Liver (tissue), 8 donors: ENCODE measurements at regions not wholly inside any gene's neighbourhood (a gene's known extent, or its start where the extent isn't known, plus 50 kb on each side); places are given as distances from the start of the nearest gene placed in this dataset.

Source experiments
- DNase-seq: peaks from one replicate; pipeline ENCODE4 v3.0.0-alpha.2; 2017; ENCODE audit warnings: low spot score
- H3K27ac ChIP-seq, 2 donors: one replicate each; pipeline ENCODE4 v1.7.0; 2013; ENCODE audit warnings: inconsistent platforms in 2 of 2, low read length in 2 of 2, control low read depth in 1 of 2, low read depth in 1 of 2, mild to moderate bottlenecking in 1 of 2
- H3K27me3 ChIP-seq, 4 donors: one replicate each; pipeline versions ENCODE4 v1.6.1 to v1.7.0; 2013; ENCODE audit warnings: low read length in 3 of 4, inconsistent platforms in 1 of 4, mild to moderate bottlenecking in 1 of 4, moderate library complexity in 1 of 4; ENCODE audit not compliant: control insufficient read depth in 4 of 4, insufficient read depth in 4 of 4
- H3K36me3 ChIP-seq, 4 donors: one replicate each; pipeline versions ENCODE4 v1.6.1 to v1.7.0; 2013; ENCODE audit warnings: low read length in 3 of 4, mild to moderate bottlenecking in 3 of 4, low read depth in 1 of 4, moderate library complexity in 1 of 4; ENCODE audit not compliant: control insufficient read depth in 4 of 4, insufficient read depth in 3 of 4
- H3K4me1 ChIP-seq, 4 donors: one replicate each; pipeline versions ENCODE4 v1.6.1 to v1.7.0; 2013; ENCODE audit warnings: low read length in 3 of 4, mild to moderate bottlenecking in 3 of 4, moderate library complexity in 1 of 4; ENCODE audit not compliant: control insufficient read depth in 4 of 4, insufficient read depth in 4 of 4
- H3K4me3 ChIP-seq, 3 donors: one replicate each; pipeline versions ENCODE4 v1.6.1 to v1.7.0; 2013; ENCODE audit warnings: low read length in 3 of 3, control low read depth in 1 of 3, low read depth in 1 of 3, mild to moderate bottlenecking in 1 of 3
- H3K9ac ChIP-seq, 2 donors: one replicate each; pipeline ENCODE4 v1.7.0; 2013; ENCODE audit warnings: low read length in 2 of 2, mild to moderate bottlenecking in 2 of 2, moderate library complexity in 2 of 2, control low read depth in 1 of 2, low read depth in 1 of 2
- H3K9me3 ChIP-seq, 4 donors: one replicate each; pipeline versions ENCODE4 v1.6.1 to v1.7.0; 2013; ENCODE audit warnings: low read length in 3 of 4; ENCODE audit not compliant: control insufficient read depth in 4 of 4
- ATF3 ChIP-seq: IDR thresholded peaks from 2 replicates; pipeline ENCODE4 v1.6.1; 2016; ENCODE audit warnings: antibody characterized with exemption
- CTCF ChIP-seq: fragments of 150-350 bp; IDR thresholded peaks from 2 replicates; pipeline ENCODE4 v1.5.1; 2017; ENCODE audit warnings: improper control_type of control experiment, low read depth, low read length; ENCODE audit not compliant: missing input control
- EGR1 ChIP-seq, 2 donors: IDR thresholded peaks; 2 replicates each; pipeline ENCODE4 v1.6.1; 2016 to 2018; ENCODE audit warnings: antibody characterized with exemption in 2 of 2, low read depth in 2 of 2
- FOXA1 ChIP-seq: IDR thresholded peaks from 2 replicates; pipeline ENCODE4 v1.6.1; 2016; ENCODE audit warnings: antibody characterized with exemption
- FOXA2 ChIP-seq: IDR thresholded peaks from 2 replicates; pipeline ENCODE4 v1.6.1; 2016; ENCODE audit warnings: antibody characterized with exemption
- GABPA ChIP-seq, 2 donors: IDR thresholded peaks in 1 of 2; conservative IDR thresholded peaks in 1 of 2; 2 replicates each; pipeline ENCODE4 v1.6.1; 2016; ENCODE audit warnings: antibody characterized with exemption in 2 of 2, mild to moderate bottlenecking in 1 of 2, moderate library complexity in 1 of 2
- HNF4A ChIP-seq, 2 donors: conservative IDR thresholded peaks; 2 replicates each; pipeline ENCODE4 v1.6.1; 2016; ENCODE audit warnings: antibody characterized with exemption in 2 of 2, mild to moderate bottlenecking in 2 of 2
- HNF4G ChIP-seq: IDR thresholded peaks from 2 replicates; pipeline ENCODE4 v1.6.1; 2016; ENCODE audit warnings: antibody characterized with exemption
- JUND ChIP-seq, 2 donors: IDR thresholded peaks; 2 replicates each; pipeline ENCODE4 v1.6.1; 2016; ENCODE audit warnings: antibody characterized with exemption in 2 of 2
- MAX ChIP-seq: IDR thresholded peaks from 2 replicates; pipeline ENCODE4 v1.6.1; 2016; ENCODE audit warnings: antibody characterized with exemption
- NR2F2 ChIP-seq: IDR thresholded peaks from 2 replicates; pipeline ENCODE4 v1.6.1; 2016; ENCODE audit warnings: antibody characterized with exemption
- RAD21 ChIP-seq, 2 donors: IDR thresholded peaks; 2 replicates each; pipeline ENCODE4 v1.6.1; 2016; ENCODE audit warnings: antibody characterized with exemption in 2 of 2, mild to moderate bottlenecking in 2 of 2
- REST ChIP-seq: IDR thresholded peaks from 2 replicates; pipeline ENCODE4 v1.6.1; 2016; ENCODE audit warnings: antibody characterized with exemption, mild to moderate bottlenecking
- RXRA ChIP-seq, 2 donors: IDR thresholded peaks; 2 replicates each; pipeline ENCODE4 v1.6.1; 2017 to 2018; ENCODE audit warnings: antibody characterized with exemption in 2 of 2, mild to moderate bottlenecking in 1 of 2
- SP1 ChIP-seq: IDR thresholded peaks from 2 replicates; pipeline ENCODE4 v1.6.1; 2018; ENCODE audit warnings: antibody characterized with exemption, mild to moderate bottlenecking
- TAF1 ChIP-seq: conservative IDR thresholded peaks from 2 replicates; pipeline ENCODE4 v1.6.1; 2016; ENCODE audit warnings: antibody characterized with exemption, mild to moderate bottlenecking
- YY1 ChIP-seq: IDR thresholded peaks from 2 replicates; pipeline ENCODE4 v1.6.1; 2016; ENCODE audit warnings: antibody characterized with exemption, mild to moderate bottlenecking
- ZBTB33 ChIP-seq: IDR thresholded peaks from 2 replicates; pipeline ENCODE4 v1.6.1; 2016; ENCODE audit warnings: antibody characterized with exemption
- WGBS: extraction: QIAGEN DNeasy Blood & Tissue Kit; methylation state at CpG from one replicate; pipeline ENCODE4 v1.1.7; 2013; 5-methylcytosine and 5-hydroxymethylcytosine counted together
- donor health status: healthy.
- donor health status: healthy.
- donor health status: healthy.
- donor health status: healthy.
- donor health status: healthy.

GRCh38 chr1:76018045-76018444 lies 56.5 kb upstream of the ST6GALNAC3 start:
- 48% methylated on average over 2 of the region's 2 CpGs for WGBS

GRCh38 chr1:76021846-76022245 lies 52.7 kb upstream of the ST6GALNAC3 start:
- no peak for DNase-seq
- no peaks in the 10 kb centered on the region for H3K27me3 ChIP-seq
- WGBS: 36% methylated on average over 4 of the region's 4 CpGs

More at GRCh38 chr1:76018045-76018444, 56.5 kb upstream of the ST6GALNAC3 start:
- Histone ChIP-seq H3K9ac (no peak overlapping the region), H3K27me3 (no peaks in the 10 kb centered on the region), H3K27ac (no peak overlapping the region), H3K9me3 (no peaks in the 10 kb centered on the region), H3K36me3 (no peaks in the 10 kb centered on the region), H3K4me3 (no peak overlapping the region), H3K4me1 (no peaks in the 10 kb centered on the region)
- TF ChIP-seq MAX (no peak), ATF3 (no peak), RXRA (IDR thresholded peaks at IDR 0.05) (no peak), YY1 (no peak), HNF4G (no peak)
- no peak for DNase-seq

More at GRCh38 chr1:76021846-76022245, 52.7 kb upstream of the ST6GALNAC3 start:
- Histone ChIP-seq H3K27ac (no peak overlapping the region), H3K9me3 (no peaks in the 10 kb centered on the region), H3K9ac (no peak overlapping the region), H3K36me3 (no peaks in the 10 kb centered on the region), H3K4me3 (no peak overlapping the region), H3K4me1 (no peaks in the 10 kb centered on the region)
- no peak for TF ChIP-seq CTCF
- TF ChIP-seq EGR1 (IDR thresholded peaks at IDR 0.05; ENCODE audit: low read depth in 2 of 2): no peak
- no peak for TF ChIP-seq MAX
- TF ChIP-seq FOXA2: no peak
- no peak for TF ChIP-seq FOXA1
- TF ChIP-seq TAF1: no peak
- TF ChIP-seq NR2F2: no peak
- no peak for TF ChIP-seq ATF3
- no peak for TF ChIP-seq HNF4G
- no peak for TF ChIP-seq YY1
- no peak for TF ChIP-seq RXRA (IDR thresholded peaks at IDR 0.05)
- TF ChIP-seq REST: no peak
- TF ChIP-seq RAD21 (IDR thresholded peaks at IDR 0.05): no peak
- TF ChIP-seq SP1: no peak
- TF ChIP-seq ZBTB33: no peak
- no peak for TF ChIP-seq HNF4A (conservative IDR thresholded peaks at IDR 0.05)
- TF ChIP-seq JUND (IDR thresholded peaks at IDR 0.05): no peak
- no peak for TF ChIP-seq GABPA (IDR thresholded peaks at IDR 0.05 in 1 of 2, conservative IDR thresholded peaks at IDR 0.05 in 1 of 2)
